ENCODE measurements at regions not wholly inside any gene's neighbourhood (a gene's known extent, or its start where the extent isn't known, plus 50 kb on each side); places are given as distances from the start of the nearest gene placed in this dataset.

DNA sequence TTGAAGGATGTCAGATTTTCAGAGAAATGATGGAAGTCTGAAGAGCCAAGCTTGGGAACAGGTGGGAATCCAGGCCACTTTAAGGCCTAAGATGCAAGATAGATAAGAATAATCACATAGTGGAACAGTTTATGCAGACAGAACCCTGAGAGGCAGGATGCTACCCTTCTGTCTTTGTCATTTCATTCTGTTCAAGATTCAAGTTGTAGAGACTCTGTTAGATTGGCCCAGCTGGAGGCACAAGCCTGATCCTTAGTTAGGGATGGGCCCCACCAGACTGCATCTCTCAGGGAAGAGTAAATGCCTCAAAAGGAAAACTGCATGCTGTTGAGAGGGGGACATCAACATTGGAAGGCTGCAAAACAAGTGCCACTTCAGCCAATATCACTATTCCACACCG is 287.0 kb downstream of the PCNX1 start:
- no peak overlapping the region for H3K27ac ChIP-seq (replicated peaks)
- TF ChIP-seq SPI1 (IDR thresholded peaks at IDR 0.05; ENCODE audit: borderline replicate concordance, low read depth): no peak
- TF ChIP-seq REST (IDR thresholded peaks at IDR 0.05; ENCODE audit: insufficient replicate concordance, low read depth): no peak
- TF ChIP-seq, protein P1, sequence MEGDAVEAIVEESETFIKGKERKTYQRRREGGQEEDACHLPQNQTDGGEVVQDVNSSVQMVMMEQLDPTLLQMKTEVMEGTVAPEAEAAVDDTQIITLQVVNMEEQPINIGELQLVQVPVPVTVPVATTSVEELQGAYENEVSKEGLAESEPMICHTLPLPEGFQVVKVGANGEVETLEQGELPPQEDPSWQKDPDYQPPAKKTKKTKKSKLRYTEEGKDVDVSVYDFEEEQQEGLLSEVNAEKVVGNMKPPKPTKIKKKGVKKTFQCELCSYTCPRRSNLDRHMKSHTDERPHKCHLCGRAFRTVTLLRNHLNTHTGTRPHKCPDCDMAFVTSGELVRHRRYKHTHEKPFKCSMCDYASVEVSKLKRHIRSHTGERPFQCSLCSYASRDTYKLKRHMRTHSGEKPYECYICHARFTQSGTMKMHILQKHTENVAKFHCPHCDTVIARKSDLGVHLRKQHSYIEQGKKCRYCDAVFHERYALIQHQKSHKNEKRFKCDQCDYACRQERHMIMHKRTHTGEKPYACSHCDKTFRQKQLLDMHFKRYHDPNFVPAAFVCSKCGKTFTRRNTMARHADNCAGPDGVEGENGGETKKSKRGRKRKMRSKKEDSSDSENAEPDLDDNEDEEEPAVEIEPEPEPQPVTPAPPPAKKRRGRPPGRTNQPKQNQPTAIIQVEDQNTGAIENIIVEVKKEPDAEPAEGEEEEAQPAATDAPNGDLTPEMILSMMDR (IDR thresholded peaks at IDR 0.05; ENCODE audit: insufficient read depth, low read length): no peak
- no peak for TF ChIP-seq POLR2AphosphoS5 (IDR thresholded peaks at IDR 0.05; ENCODE audit: low read depth)
- TF ChIP-seq GABPA (IDR thresholded peaks at IDR 0.05; ENCODE audit: low read depth): no peak
- no peaks in the 10 kb centered on the region for H3K27me3 ChIP-seq (ENCODE audit: insufficient read depth, poor library complexity, severe bottlenecking)
- H3K4me3 ChIP-seq (replicated peaks; ENCODE audit: insufficient read depth, low read length): no peak overlapping the region
- DNase-seq (ENCODE audit: low read depth in 1 of 2, low spot score in 1 of 2): no peak

- TF ChIP-seq SPI1 (IDR thresholded peaks at IDR 0.05; ENCODE audit: borderline replicate concordance, low read depth): no peak
- no peak for TF ChIP-seq POLR2AphosphoS5 (IDR thresholded peaks at IDR 0.05; ENCODE audit: low read depth)
- no peak for TF ChIP-seq GABPA (IDR thresholded peaks at IDR 0.05; ENCODE audit: low read depth)
- TF ChIP-seq, protein P1 (IDR thresholded peaks at IDR 0.05; ENCODE audit: insufficient read depth, low read length): no peak
- TF ChIP-seq REST (IDR thresholded peaks at IDR 0.05; ENCODE audit: insufficient replicate concordance, low read depth): no peak
- H3K4me3 ChIP-seq (replicated peaks; ENCODE audit: insufficient read depth, low read length): no peak overlapping the region
- no peak overlapping the region for H3K27ac ChIP-seq (replicated peaks)
- no peak for DNase-seq (ENCODE audit: low read depth in 1 of 2, low spot score in 1 of 2)
- no peaks in the 10 kb centered on the region for H3K27me3 ChIP-seq (ENCODE audit: insufficient read depth, poor library complexity, severe bottlenecking)
Measured at GRCh38 chr14:71196921-71197320, 289.7 kb downstream of the PCNX1 start.

GRCh38 chr14:71198687-71199086 is 291.4 kb downstream of the PCNX1 start:
- no peak for TF ChIP-seq SPI1 (IDR thresholded peaks at IDR 0.05; ENCODE audit: borderline replicate concordance, low read depth)
- no peak for TF ChIP-seq GABPA (IDR thresholded peaks at IDR 0.05; ENCODE audit: low read depth)
- TF ChIP-seq REST (IDR thresholded peaks at IDR 0.05; ENCODE audit: insufficient replicate concordance, low read depth): no peak
- no peak for TF ChIP-seq POLR2AphosphoS5 (IDR thresholded peaks at IDR 0.05; ENCODE audit: low read depth)
- TF ChIP-seq, protein P1 (IDR thresholded peaks at IDR 0.05; ENCODE audit: insufficient read depth, low read length): no peak
- Histone ChIP-seq H3K27ac (replicated peaks) (no peak overlapping the region), H3K4me3 (replicated peaks; ENCODE audit: insufficient read depth, low read length) (no peak overlapping the region), H3K27me3 (ENCODE audit: insufficient read depth, poor library complexity, severe bottlenecking) (no peaks in the 10 kb centered on the region)
- DNase-seq (ENCODE audit: low read depth in 1 of 2, low spot score in 1 of 2): no peak
